ENCODE measurements at regions not wholly inside any gene's neighbourhood (a gene's known extent, or its start where the extent isn't known, plus 50 kb on each side); places are given as distances from the start of the nearest gene placed in this dataset.

GRCh38 chr5:167247816-167248215, 1043.6 kb upstream of the WWC1 start:
- no peak for DNase-seq (ENCODE audit: low read depth)

- DNase-seq (ENCODE audit: low read depth): no peak
Observed at GRCh38 chr5:167248257-167248656, 1043.2 kb upstream of the WWC1 start.

DNA sequence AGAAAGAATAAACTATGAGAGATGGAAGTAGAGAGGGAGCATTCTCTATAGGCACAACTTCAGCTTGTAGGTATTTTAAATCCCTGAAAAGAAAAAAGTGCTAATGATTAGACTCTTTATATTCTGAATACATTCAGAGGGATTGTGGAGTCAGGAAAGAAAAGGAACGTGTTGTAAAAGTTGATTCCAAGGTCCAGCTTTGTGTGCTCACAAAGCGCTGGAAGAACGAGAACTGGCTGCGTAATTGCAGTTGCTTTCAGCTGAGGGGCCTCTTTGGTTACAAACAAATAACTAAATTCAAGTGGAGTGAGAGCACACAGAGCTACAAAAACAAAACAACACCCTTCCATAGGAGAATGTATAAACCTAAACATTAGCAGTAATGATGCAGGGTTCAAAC, 1040.4 kb upstream of the WWC1 start:
- DNase-seq (ENCODE audit: low read depth): no peak

DNA sequence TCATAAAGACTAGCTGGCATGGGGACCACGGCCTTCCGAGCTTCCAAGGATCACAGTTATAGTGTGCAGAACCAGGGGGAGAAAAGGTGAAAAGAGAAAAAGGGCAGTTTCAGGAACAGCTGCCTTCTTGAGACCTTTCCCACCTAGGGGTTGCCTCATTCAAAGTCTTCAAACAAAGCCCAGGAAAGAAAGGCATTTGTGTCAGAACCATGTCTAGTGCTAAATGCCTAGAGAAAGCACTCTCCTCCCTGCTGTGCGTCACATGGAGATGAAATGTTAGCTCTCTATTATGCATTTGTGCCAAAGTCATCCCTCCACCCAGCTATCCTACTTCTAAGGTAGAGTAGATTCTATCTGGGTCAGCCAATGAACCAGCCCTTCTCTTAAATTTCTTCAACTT, 1037.3 kb upstream of the WWC1 start:
- DNase-seq (ENCODE audit: low read depth): no peak

DNA sequence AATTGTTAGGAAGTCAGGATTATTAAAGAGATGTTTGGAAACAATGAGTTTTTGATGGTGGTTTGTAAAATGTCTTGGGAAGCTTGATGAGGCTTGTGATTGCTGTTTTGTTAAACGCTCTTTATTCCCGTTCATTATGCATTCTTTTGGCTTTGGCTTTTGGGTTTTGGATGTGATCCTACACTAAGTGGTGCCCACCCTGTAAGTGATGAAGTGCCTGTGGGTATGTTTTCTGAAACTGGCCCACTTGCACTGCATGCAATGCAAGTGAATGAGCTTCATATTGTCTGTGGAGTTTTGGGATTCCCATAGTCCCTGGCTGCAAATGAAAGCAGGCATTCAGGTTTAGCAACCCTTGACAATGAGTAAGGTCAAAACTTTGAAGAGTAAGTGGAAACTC, 1035.5 kb upstream of the WWC1 start:
- no peak for DNase-seq (ENCODE audit: low read depth)

DNA sequence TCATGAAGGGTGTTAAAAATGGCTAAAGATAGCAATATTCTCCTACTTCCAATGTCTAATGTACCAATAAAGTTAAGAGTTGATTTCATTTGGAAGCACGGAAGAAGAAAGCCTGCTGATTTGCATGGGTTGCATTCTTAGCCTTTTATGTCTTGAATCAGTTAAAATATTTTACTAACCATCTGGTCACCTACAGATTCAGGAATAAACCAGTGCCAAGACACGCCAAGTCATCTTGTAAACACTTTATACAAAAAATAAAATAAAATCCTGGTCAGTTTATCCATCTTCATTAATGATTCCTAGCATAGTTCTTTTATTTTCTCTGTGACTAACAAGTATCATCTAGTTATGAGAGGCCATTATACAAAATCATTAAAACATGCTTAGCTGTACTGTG, 1031.6 kb upstream of the WWC1 start:
- DNase-seq (ENCODE audit: low read depth): no peak

GRCh38 chr5:167261309-167262100, 1029.9 kb upstream of the WWC1 start:
- no peak for DNase-seq (ENCODE audit: low read depth)

GRCh38 chr5:167263185-167263584, 1028.3 kb upstream of the WWC1 start:
- DNase-seq (ENCODE audit: low read depth): no peak

DNA sequence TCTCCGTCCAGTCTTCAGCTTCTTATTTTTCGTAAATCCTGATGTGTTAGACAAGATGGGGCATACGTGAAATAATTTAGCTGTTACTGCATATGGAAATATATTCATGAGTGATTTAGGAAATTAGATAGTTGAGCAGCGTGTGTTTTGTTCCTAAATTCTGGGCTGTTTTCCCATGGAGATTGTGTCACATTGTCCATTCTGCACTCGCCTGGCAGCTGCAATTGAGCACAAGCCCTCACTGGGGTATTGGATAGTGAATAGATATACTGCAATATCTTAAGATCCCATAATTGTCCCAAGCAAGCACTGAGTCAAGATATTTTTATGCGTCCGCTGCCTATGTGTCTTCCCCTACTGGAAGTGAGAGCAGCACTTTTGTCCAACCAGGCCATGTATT, 1027.1 kb upstream of the WWC1 start:
- DNase-seq (ENCODE audit: low read depth): no peak

DNA sequence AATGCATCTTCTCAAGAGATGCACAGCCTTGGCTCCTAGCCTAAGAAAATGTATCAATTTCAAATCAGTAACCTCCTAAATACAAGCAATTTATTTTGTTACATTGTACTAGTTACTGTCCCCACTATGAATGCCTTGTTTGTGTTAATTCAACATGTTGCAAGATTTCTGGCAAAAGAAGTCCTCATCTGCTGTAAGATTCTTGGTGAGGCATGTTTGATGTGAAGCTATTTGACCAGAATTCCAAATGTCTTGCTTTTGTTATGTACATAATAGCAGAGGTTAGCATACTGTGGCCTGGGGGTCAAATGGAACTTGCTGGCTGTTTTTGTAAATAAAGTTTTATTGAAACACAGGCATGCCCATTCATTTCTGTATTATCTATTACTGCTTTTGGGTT, 1023.1 kb upstream of the WWC1 start:
- DNase-seq (ENCODE audit: low read depth): no peak

GRCh38 chr5:167269146-167269545, 1022.3 kb upstream of the WWC1 start:
- no peak for DNase-seq (ENCODE audit: low read depth)

DNA sequence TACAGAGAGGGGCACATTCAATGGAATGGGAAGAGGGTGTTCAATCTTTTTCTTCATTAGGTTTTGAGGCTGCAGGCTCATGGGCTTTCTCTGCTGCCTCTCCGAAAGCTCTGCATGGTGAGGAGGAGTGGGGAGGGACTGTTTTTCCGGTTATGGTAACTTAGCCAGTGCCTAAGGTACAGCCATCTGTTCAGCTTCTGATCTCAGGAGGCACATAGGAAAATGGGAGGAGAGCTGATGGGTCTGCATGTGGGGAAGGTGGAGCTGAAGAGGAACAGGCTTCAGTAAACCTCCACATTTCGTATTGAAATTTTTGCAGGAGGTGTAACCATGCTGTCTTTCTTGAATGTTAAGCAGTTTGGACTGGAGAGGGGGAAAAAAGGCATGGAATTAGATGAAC, 1020.4 kb upstream of the WWC1 start:
- DNase-seq (ENCODE audit: low read depth): no peak

DNA sequence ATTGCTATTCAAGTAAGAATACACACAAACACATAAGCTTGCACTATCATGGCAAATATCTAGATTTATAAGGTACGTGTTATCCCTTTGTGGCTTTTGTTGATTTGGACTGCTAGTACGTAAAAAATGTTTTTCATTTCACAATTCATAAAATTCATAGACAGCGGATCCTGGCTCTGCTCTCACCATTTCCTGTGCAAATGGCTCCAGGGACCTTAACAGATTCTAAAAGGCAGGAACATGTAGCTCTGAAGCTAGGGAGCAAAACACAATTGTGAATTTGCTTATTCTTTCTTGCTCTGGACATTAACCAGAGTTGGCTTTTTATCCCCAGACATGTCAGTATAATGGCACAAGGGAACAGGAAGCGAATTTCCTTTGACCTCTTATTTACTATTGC, 1019.9 kb upstream of the WWC1 start:
- DNase-seq (ENCODE audit: low read depth): no peak

- DNase-seq (ENCODE audit: low read depth): no peak
Observed at GRCh38 chr5:167280111-167280510, 1011.3 kb upstream of the WWC1 start.

- no peak for DNase-seq (ENCODE audit: low read depth)
Observed at GRCh38 chr5:167281925-167282324, 1009.5 kb upstream of the WWC1 start.

- DNase-seq (ENCODE audit: low read depth): no peak
Observed at GRCh38 chr5:167283691-167284090, 1007.8 kb upstream of the WWC1 start.

- no peak for DNase-seq (ENCODE audit: low read depth)
Observed at GRCh38 chr5:167284222-167284890, 1007.1 kb upstream of the WWC1 start.

DNA sequence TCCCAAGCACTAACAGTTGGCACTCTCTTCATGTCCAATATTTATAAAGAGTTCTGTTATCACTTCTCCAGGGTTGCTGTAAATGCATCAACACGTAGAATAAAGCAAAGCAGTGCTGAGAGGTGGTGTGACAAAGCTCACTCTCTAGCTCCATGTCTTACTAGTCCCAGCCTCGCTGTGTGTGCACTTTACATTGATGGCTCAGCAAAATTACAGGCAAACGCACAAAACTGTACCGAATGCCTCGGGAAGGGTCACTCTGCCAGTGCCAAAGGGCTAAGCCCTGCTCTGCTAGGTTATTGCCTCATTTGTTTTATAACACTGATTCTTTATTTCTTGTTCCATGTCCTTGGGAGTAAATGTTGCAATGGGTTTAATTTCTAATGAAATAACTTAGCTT, 1005.9 kb upstream of the WWC1 start:
- DNase-seq (ENCODE audit: low read depth): no peak

GRCh38 chr5:167286891-167287290, 1004.6 kb upstream of the WWC1 start:
- no peak for DNase-seq (ENCODE audit: low read depth)

DNA sequence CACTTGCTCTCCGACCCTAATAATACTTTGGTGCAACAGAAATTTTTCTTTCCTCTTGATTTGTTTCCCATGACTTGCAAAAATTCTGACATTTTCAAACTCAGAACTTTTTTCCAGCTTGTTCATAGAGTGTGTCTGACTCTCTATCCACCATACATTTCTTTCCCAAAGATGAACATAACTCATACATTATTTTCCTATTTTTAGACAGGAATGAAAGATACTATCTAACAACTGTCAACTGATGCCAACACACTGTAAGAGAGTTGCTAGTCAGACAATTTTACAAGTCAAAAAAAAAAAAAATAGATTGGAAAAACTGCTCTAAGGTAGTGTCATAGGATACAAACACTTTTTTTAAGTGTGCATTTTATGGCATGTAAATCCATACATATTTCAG, 1001.0 kb upstream of the WWC1 start:
- no peak for DNase-seq (ENCODE audit: low read depth)

DNA sequence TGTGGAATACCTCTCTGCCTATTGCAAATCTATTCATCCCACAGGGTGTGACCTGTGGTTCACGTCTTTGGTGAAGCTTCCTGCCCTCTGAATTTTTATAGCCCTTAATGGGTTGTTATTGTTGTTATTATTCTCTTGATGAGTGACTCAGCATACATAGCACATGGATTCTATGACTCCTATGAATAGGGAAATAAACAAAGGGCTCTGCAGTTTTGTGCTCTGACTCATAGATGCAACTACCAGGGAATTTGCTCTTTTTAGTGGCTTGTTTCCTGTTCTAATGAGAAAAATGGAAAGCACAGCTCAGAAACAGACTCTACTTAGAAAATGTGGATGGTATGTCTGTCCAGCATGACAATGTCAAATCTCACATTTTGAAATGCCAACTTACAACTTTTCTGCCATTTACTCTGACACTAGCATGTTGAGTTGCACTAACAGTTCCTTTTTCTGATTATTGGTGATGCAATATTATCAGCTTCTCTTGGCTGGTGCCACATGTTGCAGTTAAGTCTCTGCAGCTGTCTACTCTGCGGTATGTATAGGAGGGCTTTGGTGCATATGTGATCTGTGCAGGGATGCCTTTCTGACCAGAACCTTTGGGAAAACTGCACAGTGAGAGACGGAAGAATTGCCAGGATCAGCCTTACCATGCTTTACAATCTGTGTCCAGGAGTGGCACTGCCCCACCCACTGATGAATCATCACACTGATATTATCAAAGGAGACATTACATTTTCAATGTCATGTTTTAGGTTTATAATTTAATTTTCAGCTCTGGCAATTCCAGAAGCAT, 996.4 kb upstream of the WWC1 start:
- DNase-seq (ENCODE audit: low read depth): peak; percentile 89

DNA sequence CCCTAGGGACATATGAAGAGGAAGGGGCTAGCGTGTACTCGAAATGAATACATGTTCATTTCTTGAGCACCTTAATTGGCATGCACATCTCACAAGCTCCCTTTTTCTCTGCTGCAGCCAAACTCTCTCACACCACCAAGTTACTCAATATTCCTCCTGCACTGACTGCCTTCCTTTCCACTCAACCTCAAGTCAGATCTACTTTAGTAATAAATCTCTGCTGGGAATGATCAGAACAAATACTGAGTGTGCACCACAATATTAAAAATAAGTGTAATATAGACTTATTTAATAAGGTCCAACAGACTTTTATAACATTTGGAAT, 995.8 kb upstream of the WWC1 start:
- DNase-seq (ENCODE audit: low read depth): peak; percentile 7

DNA sequence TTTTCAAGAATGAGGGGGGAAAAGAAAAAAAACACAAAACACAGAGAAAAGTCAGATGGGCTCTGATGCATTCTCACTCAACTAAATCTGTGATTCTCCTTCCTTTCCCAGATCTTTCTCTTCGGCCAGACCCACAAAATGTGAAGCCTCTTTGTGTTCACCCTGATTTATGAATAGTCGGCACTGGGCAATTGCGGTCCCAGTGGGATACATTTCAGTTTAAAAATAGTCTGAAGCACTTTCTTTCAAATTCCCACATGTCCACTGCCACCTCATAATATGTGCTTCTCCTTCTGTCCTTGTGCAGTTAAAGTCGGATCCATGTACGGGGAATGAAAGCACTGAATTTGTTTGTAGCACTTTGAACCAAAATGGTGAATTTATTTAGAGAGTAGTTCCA, 995.4 kb upstream of the WWC1 start:
- DNase-seq (ENCODE audit: low read depth): no peak

Measured in LHCN-M2 (cell line).